Mesenchymal stem cell (in vitro differentiated cells and primary cell): ENCODE measurements at regions not wholly inside any gene's neighbourhood (a gene's known extent, or its start where the extent isn't known, plus 50 kb on each side); places are given as distances from the start of the nearest gene placed in this dataset.
A peak's percentile ranks its signal among the peaks of the same experiment; 100 is the strongest.

Source experiments
- DNase-seq: peaks from one replicate; pipeline ENCODE4 v3.0.0-alpha.2; 2013
- H2AFZ ChIP-seq: one replicate; pipeline ENCODE4 v1.6.1; 2013; ENCODE audit warnings: low read depth, mild to moderate bottlenecking, control low read depth, inconsistent platforms, low read length, moderate library complexity
- H2AK5ac ChIP-seq: 2 replicates; pipeline ENCODE4 v1.6.1; 2013; ENCODE audit warnings: low read length, moderate library complexity, mild to moderate bottlenecking, inconsistent platforms; ENCODE audit not compliant: severe bottlenecking
- H2BK120ac ChIP-seq: one replicate; pipeline ENCODE4 v1.6.1; 2013; ENCODE audit warnings: low read depth, mild to moderate bottlenecking, inconsistent platforms, low read length, moderate library complexity
- H2BK12ac ChIP-seq, 2 experiments: one replicate each; pipeline ENCODE4 v1.6.1; 2013; ENCODE audit warnings: inconsistent platforms in 2 of 2, low read length in 2 of 2, mild to moderate bottlenecking in 2 of 2, moderate library complexity in 2 of 2, control low read depth in 1 of 2
- H2BK15ac ChIP-seq: one replicate; pipeline ENCODE4 v1.6.1; 2013; ENCODE audit warnings: mild to moderate bottlenecking, low read depth, inconsistent platforms; ENCODE audit not compliant: poor library complexity, severe bottlenecking
- H2BK5ac ChIP-seq: 2 replicates; pipeline ENCODE4 v1.6.1; 2013; ENCODE audit warnings: low read depth, mild to moderate bottlenecking, low read length, control low read depth, inconsistent platforms; ENCODE audit not compliant: poor library complexity, severe bottlenecking
- H3K14ac ChIP-seq, 2 experiments: one replicate each; pipeline ENCODE4 v1.6.1; 2013; ENCODE audit warnings: inconsistent platforms in 2 of 2, low read length in 2 of 2, control low read depth in 1 of 2, mild to moderate bottlenecking in 1 of 2, moderate library complexity in 1 of 2
- H3K18ac ChIP-seq, 2 experiments: one replicate each; pipeline ENCODE4 v1.6.1; 2013; ENCODE audit warnings: inconsistent platforms in 2 of 2, low read length in 2 of 2, control low read depth in 1 of 2, low read depth in 1 of 2, mild to moderate bottlenecking in 1 of 2
- H3K23ac ChIP-seq, 2 experiments: one replicate each; pipeline ENCODE4 v1.6.1; 2013; ENCODE audit warnings: inconsistent platforms in 2 of 2, low read length in 2 of 2, mild to moderate bottlenecking in 2 of 2, moderate library complexity in 2 of 2, control low read depth in 1 of 2
- H3K27ac ChIP-seq: 2 replicates; pipeline ENCODE4 v1.5.1; 2013; ENCODE audit warnings: mild to moderate bottlenecking, moderate library complexity, low read length, control low read depth, inconsistent platforms; ENCODE audit not compliant: poor library complexity, severe bottlenecking
- H3K27me3 ChIP-seq, 2 experiments: 2 replicates each; pipeline versions ENCODE4 v1.6.1 to v1.7.0; 2013; ENCODE audit warnings: low read length in 2 of 2, mild to moderate bottlenecking in 2 of 2, moderate library complexity in 2 of 2, control low read depth in 1 of 2, inconsistent platforms in 1 of 2; ENCODE audit not compliant: control insufficient read depth in 1 of 2, insufficient read depth in 1 of 2
- H3K36me3 ChIP-seq, 2 experiments: 2 replicates each; pipeline versions ENCODE4 v1.6.1 to v1.7.0; 2013; ENCODE audit warnings: low read length in 2 of 2, control low read depth in 1 of 2, inconsistent platforms in 1 of 2, low read depth in 1 of 2, mild to moderate bottlenecking in 1 of 2; ENCODE audit not compliant: insufficient read depth in 2 of 2, control insufficient read depth in 1 of 2
- H3K4ac ChIP-seq, 2 experiments: one replicate each; pipeline ENCODE4 v1.6.1; 2013; ENCODE audit warnings: inconsistent platforms in 2 of 2, low read length in 2 of 2, mild to moderate bottlenecking in 2 of 2, moderate library complexity in 2 of 2, control low read depth in 1 of 2, low read depth in 1 of 2
- H3K4me1 ChIP-seq: 2 replicates; pipeline ENCODE4 v1.6.1; 2013; ENCODE audit warnings: low read depth, low read length, control low read depth; ENCODE audit not compliant: control insufficient read depth, insufficient read depth
- H3K4me2 ChIP-seq: 2 replicates; pipeline ENCODE4 v1.6.1; 2013; ENCODE audit warnings: low read length, mild to moderate bottlenecking, inconsistent platforms; ENCODE audit not compliant: poor library complexity, severe bottlenecking
- H3K4me3 ChIP-seq, 2 experiments: 2 replicates each; pipeline versions ENCODE4 v1.5.1 to v1.7.0; 2013; ENCODE audit warnings: low read length in 2 of 2, mild to moderate bottlenecking in 2 of 2, control low read depth in 1 of 2, low read depth in 1 of 2; ENCODE audit not compliant: insufficient read depth in 1 of 2
- H3K79me1 ChIP-seq: replicated peaks from 2 replicates; pipeline ENCODE4 v1.6.1; 2013; ENCODE audit warnings: mild to moderate bottlenecking, control low read depth, low read length, inconsistent platforms; ENCODE audit not compliant: poor library complexity, severe bottlenecking
- H3K9ac ChIP-seq: 2 replicates; pipeline ENCODE4 v1.7.0; 2013; ENCODE audit warnings: mild to moderate bottlenecking, low read length, moderate library complexity
- H3K9me3 ChIP-seq: 2 replicates; pipeline ENCODE4 v1.7.0; 2013; ENCODE audit warnings: mild to moderate bottlenecking, low read length; ENCODE audit not compliant: control insufficient read depth
- H4K8ac ChIP-seq: one replicate; pipeline ENCODE4 v1.6.1; 2013; ENCODE audit warnings: inconsistent platforms, mild to moderate bottlenecking, low read length, moderate library complexity
- H4K91ac ChIP-seq: one replicate; pipeline ENCODE4 v1.6.1; 2013; ENCODE audit warnings: mild to moderate bottlenecking, low read length, inconsistent platforms
- WGBS: methylation state at CpG from one replicate; pipeline ENCODE4 v1.1.7; 2013; ENCODE audit warnings: mixed read lengths; 5-methylcytosine and 5-hydroxymethylcytosine counted together

GRCh38 chr2:18651842-18652774 is 62.7 kb upstream of the NT5C1B start:
- Histone ChIP-seq H3K14ac (no peak overlapping the region), H3K9me3 (no peaks in the 10 kb centered on the region), H3K4me1 (no peaks in the 10 kb centered on the region), H4K8ac (no peak overlapping the region), H2BK120ac (no peak overlapping the region), H2BK12ac (no peak overlapping the region), H3K27me3 (no peaks in the 10 kb centered on the region), H3K27ac (peak overlapping the region; percentile 83), H3K4me2 (no peak overlapping the region), H2AFZ (no peak overlapping the region), H3K23ac (no peak overlapping the region), H3K4ac (no peak overlapping the region), H3K4me3 (no peak overlapping the region), H2BK5ac (no peak overlapping the region), H2AK5ac (no peak overlapping the region), H4K91ac (no peak overlapping the region), H3K9ac (peak overlapping the region; percentile 18), H3K36me3 (no peaks in the 10 kb centered on the region), H3K79me1 (no peaks in the 10 kb centered on the region), H2BK15ac (no peak overlapping the region), H3K18ac (no peak overlapping the region)
- DNase-seq, result peak; percentile 22
- WGBS, result 71% methylated on average over 2 of the region's 3 CpGs

- no peak for DNase-seq
- 44% methylated on average over 1 of the region's 2 CpGs for WGBS
These were observed 60.9 kb upstream of the NT5C1B start for GRCh38 chr2:18650221-18650620.

GRCh38 chr2:18649502-18650135 is 60.2 kb upstream of the NT5C1B start:
- no peak overlapping the region for H3K4me2 ChIP-seq
- H3K27ac ChIP-seq, result no peak overlapping the region
- no peaks in the 10 kb centered on the region for H3K9me3 ChIP-seq
- no peak overlapping the region for H2BK120ac ChIP-seq
- no peaks in the 10 kb centered on the region for H3K4me1 ChIP-seq
- no peak overlapping the region for H2BK15ac ChIP-seq
- H3K27me3 ChIP-seq, result no peaks in the 10 kb centered on the region
- no peaks in the 10 kb centered on the region for H3K36me3 ChIP-seq
- no peak overlapping the region for H2BK5ac ChIP-seq
- no peak overlapping the region for H3K4ac ChIP-seq
- no peak overlapping the region for H4K8ac ChIP-seq
- DNase-seq, result no peak
- no peak overlapping the region for H3K23ac ChIP-seq
- no peaks in the 10 kb centered on the region for H3K79me1 ChIP-seq
- H3K18ac ChIP-seq, result no peak overlapping the region
- no CpG with 5 or more reads among the region's 1 CpG for WGBS
- H2BK12ac ChIP-seq, result no peak overlapping the region
- no peak overlapping the region for H2AK5ac ChIP-seq
- no peak overlapping the region for H3K4me3 ChIP-seq
- no peak overlapping the region for H2AFZ ChIP-seq
- H3K9ac ChIP-seq, result no peak overlapping the region
- H4K91ac ChIP-seq, result no peak overlapping the region
- no peak overlapping the region for H3K14ac ChIP-seq

More at GRCh38 chr2:18650221-18650620, 60.9 kb upstream of the NT5C1B start:
- no peak overlapping the region for H2BK15ac ChIP-seq
- H3K4ac ChIP-seq, result no peak overlapping the region
- H3K4me2 ChIP-seq, result no peak overlapping the region
- no peak overlapping the region for H2AFZ ChIP-seq
- H2BK12ac ChIP-seq, result no peak overlapping the region
- H3K9ac ChIP-seq, result no peak overlapping the region
- no peak overlapping the region for H2BK120ac ChIP-seq
- H3K4me1 ChIP-seq, result no peaks in the 10 kb centered on the region
- H3K14ac ChIP-seq, result no peak overlapping the region
- H3K79me1 ChIP-seq, result no peaks in the 10 kb centered on the region
- no peak overlapping the region for H3K27ac ChIP-seq
- no peaks in the 10 kb centered on the region for H3K27me3 ChIP-seq
- H3K9me3 ChIP-seq, result no peaks in the 10 kb centered on the region
- no peak overlapping the region for H3K18ac ChIP-seq
- H4K91ac ChIP-seq, result no peak overlapping the region
- no peak overlapping the region for H4K8ac ChIP-seq
- no peak overlapping the region for H2AK5ac ChIP-seq
- no peaks in the 10 kb centered on the region for H3K36me3 ChIP-seq
- H2BK5ac ChIP-seq, result no peak overlapping the region
- H3K4me3 ChIP-seq, result no peak overlapping the region
- H3K23ac ChIP-seq, result no peak overlapping the region

- no peaks in the 10 kb centered on the region for H3K79me1 ChIP-seq
- H3K27me3 ChIP-seq, result no peaks in the 10 kb centered on the region
- H3K9me3 ChIP-seq, result no peaks in the 10 kb centered on the region
- H3K4me1 ChIP-seq, result no peaks in the 10 kb centered on the region
- H3K23ac ChIP-seq, result no peak overlapping the region
- H3K14ac ChIP-seq, result no peak overlapping the region
- no peak overlapping the region for H2AFZ ChIP-seq
- no peak overlapping the region for H3K4me2 ChIP-seq
- no peak overlapping the region for H2BK12ac ChIP-seq
- no peak overlapping the region for H4K8ac ChIP-seq
- DNase-seq, result no peak
- WGBS, result 90% methylated on average over 2 of the region's 3 CpGs
- no peak overlapping the region for H4K91ac ChIP-seq
- no peak overlapping the region for H2AK5ac ChIP-seq
- no peak overlapping the region for H2BK5ac ChIP-seq
- no peak overlapping the region for H2BK15ac ChIP-seq
- no peak overlapping the region for H3K9ac ChIP-seq
- no peak overlapping the region for H3K18ac ChIP-seq
- no peak overlapping the region for H3K4me3 ChIP-seq
- H3K36me3 ChIP-seq, result no peaks in the 10 kb centered on the region
- no peak overlapping the region for H3K4ac ChIP-seq
- no peak overlapping the region for H3K27ac ChIP-seq
- no peak overlapping the region for H2BK120ac ChIP-seq
These were observed 58.8 kb upstream of the NT5C1B start for GRCh38 chr2:18648161-18648560.
